NCI-H2029 treated with DMSO at 0.1 percent for 48 hours (cell line): ENCODE measurements at regions not wholly inside any gene's neighbourhood (a gene's known extent, or its start where the extent isn't known, plus 50 kb on each side); places are given as distances from the start of the nearest gene placed in this dataset.

Experiments used
- DNase-seq: peaks from one replicate; lab custom pipeline; 2025; lab: John Stamatoyannopoulos, UW

DNA sequence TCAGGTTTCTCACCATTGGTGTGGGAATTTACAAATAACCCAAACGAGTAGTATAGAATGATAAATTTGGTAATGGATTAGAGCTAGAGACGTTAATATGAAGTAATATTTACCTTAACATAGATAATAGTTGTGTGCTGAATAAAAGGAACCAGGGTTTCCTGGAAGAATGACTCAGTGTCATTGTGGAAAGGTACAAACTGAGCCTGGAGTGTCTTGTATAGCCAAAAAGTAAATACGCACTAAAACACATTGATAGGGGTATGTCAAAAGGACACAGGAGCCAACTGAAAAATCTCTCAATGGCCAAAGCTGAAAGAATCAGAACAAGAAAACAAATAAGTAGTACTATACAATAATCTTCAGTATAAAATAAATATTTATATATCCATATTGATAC lies 363.5 kb downstream of the SLCO4C1 start:
- peak; percentile 48 for DNase-seq

GRCh38 chr5:101929628-101930027 lies 366.5 kb downstream of the SLCO4C1 start:
- peak; percentile 28 for DNase-seq

DNA sequence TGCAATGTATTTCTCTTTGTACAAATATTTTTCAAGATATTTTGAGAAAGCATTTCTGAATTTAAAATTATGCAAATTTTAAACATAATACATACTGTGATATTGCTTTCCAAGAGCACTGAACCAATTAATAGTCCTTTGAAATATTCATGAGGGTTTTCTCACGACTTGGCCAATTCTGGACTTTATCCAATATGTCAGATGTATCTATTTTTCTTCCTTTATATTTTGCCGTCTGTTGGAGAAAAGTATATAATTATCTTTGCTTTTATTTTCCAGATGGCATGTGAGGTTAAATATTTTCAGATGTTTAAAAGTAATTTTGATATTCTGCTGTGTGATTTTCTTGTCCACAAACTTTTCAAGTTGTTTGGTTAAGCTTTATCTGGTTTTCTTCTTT lies 378.9 kb downstream of the SLCO4C1 start:
- no peak for DNase-seq

DNA sequence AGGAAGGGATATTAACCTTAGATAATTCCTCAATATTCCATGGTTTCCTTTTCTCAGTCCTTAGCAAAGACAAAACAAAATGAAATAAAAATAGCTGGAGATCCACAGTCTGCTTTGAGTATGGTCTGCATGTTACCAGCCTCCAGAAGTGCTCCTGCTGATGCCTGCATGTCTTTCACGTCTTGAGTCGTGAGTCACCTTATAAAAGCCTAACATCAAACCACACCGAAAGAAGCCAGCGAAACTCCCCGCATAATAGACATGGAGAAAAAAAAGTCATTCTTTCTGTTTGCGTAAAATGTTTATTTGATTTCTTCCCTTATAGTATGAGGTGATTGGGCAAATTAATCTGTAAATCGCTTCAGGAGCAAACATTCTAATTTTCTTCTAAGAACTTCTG lies 380.5 kb downstream of the SLCO4C1 start:
- DNase-seq, result no peak

- DNase-seq, result no peak
These were observed 391.3 kb downstream of the SLCO4C1 start for GRCh38 chr5:101904736-101905135.

DNA sequence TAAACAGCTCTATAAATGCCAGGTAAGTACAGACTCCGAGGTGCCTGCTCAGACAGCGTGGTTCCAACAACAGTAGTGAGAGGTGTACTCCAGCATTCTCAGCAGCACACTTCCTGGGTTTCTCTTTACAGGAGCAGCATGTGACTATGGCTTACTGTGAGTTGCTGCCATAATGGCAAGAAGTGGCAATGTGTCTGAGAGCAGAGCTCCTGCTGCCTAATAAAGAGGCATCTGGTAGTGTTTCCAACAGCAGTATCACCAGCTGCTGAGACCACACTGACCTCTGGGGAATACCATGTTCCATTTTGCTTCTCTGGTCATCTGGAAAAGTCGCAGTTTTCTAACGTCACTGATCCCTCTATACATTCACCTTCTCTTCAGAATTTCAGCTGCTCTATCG lies 398.2 kb downstream of the SLCO4C1 start:
- peak; percentile 70 for DNase-seq

DNA sequence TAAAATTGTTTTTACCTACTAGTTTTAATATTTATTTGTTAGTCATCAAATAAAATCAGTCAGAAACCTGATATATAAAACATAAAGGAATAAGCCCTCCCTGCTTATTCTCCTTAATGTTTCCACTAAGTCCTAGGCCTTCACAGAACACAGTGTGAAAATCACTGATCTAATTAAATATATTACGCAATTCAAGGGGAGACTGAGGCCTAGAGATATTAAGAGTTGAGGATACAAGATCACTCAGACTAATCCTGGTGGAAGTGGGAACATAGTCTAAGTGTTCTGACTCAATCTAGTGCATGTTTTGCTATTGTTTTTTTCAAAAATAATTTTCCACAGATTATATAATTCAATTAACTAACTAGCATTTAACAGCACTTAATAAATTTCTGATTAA lies 401.1 kb downstream of the SLCO4C1 start:
- DNase-seq, result no peak

GRCh38 chr5:101878190-101878589 lies 417.9 kb downstream of the SLCO4C1 start:
- no peak for DNase-seq

DNA sequence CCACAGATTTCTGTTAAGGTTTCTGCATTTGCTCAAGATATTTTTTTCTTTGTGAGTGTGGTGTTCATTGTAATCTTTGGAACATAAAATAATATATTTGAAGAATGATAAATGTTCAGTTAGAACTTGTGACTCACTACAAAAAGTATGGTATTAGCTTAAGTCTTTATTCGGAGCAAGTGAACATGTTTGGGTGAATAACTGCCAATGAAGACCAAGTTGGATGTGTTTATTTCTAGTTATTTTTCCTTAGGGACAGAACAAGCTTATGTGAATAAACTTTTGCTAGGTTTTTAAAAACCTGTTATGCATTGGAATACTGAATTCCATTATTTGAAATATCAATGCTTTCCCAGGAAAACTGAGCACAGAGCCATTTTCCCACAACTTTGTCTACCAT lies 418.6 kb downstream of the SLCO4C1 start:
- no peak for DNase-seq

DNA sequence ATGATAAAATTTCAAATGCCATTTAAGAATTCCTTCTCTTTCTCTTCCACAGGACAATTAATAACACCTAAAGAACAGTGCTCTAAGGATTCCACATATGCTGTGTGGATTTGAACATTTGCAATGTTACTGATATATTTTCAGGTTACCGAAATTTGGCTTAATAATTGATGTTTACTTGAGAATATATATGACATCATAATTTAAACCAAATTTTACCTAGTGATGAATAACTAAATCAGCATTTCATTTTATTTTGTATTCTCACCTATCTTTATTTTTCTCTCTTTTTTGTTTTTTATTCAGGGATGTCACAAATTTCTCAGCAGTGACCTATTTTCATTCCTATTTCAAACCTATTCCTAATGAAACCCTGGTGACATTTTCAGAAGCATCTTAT lies 429.6 kb downstream of the SLCO4C1 start:
- no peak for DNase-seq

DNA sequence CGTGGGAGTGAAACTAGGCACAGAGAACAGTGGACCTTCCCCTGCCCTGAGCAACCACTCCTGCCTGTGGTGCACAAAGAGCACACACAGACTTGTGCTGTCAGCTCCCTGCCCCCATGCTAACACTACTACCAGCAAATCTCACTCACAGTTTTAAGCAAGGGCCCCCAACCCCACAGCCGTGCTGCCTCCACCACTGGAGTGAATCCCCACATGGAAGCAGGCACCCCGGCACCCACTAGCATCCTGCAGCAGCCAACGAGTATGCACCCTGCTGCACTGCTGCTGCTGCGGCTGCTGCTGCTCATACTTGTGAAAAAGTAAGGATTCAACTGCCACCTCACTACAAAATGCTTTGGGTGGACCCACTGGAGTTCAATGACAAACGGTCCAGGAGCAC lies 435.5 kb downstream of the SLCO4C1 start:
- DNase-seq, result no peak

GRCh38 chr5:101860145-101860544 lies 435.9 kb downstream of the SLCO4C1 start:
- DNase-seq, result no peak

DNA sequence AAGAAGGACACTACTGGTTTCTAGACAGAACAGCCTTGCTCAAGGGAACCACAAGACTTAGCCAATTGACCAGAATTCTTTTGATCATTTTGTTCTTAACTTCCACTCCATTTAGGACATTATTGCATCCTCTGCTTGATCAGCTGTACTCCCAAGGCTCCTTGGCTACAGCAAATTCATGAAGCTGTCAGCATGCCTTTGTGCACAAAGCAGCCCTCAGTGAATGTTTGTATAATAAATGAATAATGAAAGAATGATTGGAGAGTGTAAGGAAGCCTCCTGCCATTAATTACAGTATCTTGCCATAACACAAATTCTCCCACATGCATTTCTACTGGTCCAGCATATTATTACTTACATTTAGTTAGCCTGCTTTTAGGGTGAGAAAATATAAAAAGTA lies 449.6 kb downstream of the SLCO4C1 start:
- no peak for DNase-seq

DNA sequence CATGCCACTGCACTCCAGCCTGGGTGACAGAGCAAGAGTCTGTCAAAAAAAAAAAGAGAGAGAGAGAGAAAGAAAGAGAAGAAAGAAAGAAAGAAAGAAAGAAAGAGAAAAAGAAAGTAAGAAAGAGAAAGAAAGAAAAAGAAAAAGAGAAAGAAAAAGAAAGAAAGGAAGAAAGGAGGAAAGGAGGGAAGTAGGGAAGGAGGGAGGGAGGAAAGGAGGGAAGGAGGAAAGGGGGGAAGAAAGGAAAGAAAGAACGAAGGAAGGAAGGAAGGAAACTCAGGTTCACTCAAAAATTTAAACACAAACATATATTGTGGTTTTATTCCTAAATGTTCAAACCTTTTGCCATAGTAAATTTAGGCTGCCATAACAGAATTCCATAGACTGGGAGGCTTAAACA lies 453.0 kb downstream of the SLCO4C1 start:
- no peak for DNase-seq

DNA sequence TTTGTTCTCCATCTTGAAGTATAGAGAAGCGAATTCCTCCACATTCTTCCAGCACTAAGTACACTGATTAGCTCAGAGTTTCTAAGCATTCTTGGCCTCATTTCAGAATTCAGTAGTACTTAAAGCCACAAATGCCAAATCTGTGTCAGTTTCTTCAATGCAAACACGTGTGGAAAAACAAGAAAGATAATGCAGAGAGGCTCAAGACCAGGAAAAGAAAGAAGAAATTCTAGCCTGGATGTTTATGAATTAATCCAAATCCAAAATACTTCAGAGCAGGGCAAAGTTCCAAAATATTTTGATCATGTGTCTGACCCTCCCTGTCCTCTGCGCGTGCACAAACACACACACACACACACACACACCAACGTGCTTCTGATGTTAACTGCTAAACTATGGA lies 457.6 kb downstream of the SLCO4C1 start:
- no peak for DNase-seq

- DNase-seq, result no peak
These were observed 466.8 kb downstream of the SLCO4C1 start for GRCh38 chr5:101829255-101829654.

DNA sequence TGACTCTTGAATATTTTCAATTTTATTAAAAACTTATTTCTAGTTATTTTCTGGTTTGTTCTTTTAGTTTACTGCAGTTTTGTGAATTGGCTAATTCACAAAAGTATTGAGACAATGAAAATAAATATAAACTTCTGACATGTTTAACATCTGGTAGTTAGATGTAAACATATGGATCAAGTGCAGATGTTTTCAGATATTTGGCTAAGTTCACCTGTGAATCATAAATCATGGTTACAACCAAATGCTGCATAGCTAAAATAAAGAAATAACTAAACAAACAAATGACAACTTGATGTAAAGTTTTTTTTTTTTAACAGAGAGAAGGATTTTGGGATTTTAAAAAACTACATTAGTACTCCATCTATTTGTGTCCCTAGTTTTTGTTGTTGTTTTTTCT lies 484.6 kb downstream of the SLCO4C1 start:
- no peak for DNase-seq

- no peak for DNase-seq
These were observed 489.7 kb downstream of the SLCO4C1 start for GRCh38 chr5:101806410-101806809.

- DNase-seq, result no peak
These were observed 499.7 kb downstream of the SLCO4C1 start for GRCh38 chr5:101796427-101796826.

- DNase-seq, result no peak
These were observed 507.3 kb downstream of the SLCO4C1 start for GRCh38 chr5:101788797-101789196.

- no peak for DNase-seq
These were observed 511.0 kb downstream of the SLCO4C1 start for GRCh38 chr5:101785090-101785489.

DNA sequence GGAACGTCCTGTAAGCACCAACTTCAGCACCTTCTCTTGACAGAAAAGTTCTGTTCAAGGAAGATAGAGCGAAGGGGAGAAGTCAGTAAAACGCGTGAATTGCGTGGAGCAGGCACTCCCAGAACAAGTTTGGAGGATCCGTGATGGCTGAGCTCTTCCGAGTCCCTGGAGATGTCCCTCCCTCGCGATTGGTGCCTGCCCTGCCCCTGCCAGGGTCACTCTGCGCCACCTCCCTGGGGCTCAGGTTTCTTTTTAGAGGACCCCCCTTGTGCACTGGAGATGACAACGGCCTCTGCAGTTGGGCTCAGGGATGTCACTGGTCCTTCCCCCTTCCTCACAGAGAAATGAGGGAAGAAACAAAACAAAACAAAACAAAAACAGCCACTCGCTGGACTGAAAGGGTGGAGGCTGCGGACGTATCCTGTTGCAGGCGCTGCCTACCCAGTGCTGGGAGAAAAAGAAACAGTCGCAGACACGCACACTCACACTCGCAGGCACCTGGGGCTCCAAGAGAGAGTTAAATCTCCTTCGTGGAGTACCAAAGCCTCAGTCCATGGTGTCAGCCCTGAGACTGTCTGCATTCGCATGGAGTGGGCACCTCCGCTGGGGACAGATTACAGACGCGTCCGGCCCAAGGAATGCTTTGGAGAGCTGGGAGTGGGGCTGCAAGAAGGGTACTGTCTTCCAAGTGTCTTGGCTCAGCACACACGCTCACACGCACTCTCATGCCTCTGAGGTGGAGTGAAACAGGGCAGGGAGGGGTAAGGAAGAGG lies 512.7 kb downstream of the SLCO4C1 start:
- DNase-seq, result no peak

GRCh38 chr5:101782352-101783103 lies 513.6 kb downstream of the SLCO4C1 start:
- no peak for DNase-seq

- DNase-seq, result no peak
These were observed 545.0 kb downstream of the SLCO4C1 start for GRCh38 chr5:101751105-101751504.
